Dermis microvascular lymphatic vessel endothelial cell (primary cell): ENCODE measurements at regions not wholly inside any gene's neighbourhood (a gene's known extent, or its start where the extent isn't known, plus 50 kb on each side); places are given as distances from the start of the nearest gene placed in this dataset.
"Not testable (repeated sequence)": the region's sequence is repeated elsewhere in the genome, so short reads cannot be mapped to it uniquely, and the experiment has no call there.

Experiments used
- DNase-seq, 2 donors: peaks; one replicate each; pipeline versions ENCODE4 v3.0.0 to v3.0.0-alpha.2; 2010; ENCODE audit warnings: low read depth in 2 of 2

DNA sequence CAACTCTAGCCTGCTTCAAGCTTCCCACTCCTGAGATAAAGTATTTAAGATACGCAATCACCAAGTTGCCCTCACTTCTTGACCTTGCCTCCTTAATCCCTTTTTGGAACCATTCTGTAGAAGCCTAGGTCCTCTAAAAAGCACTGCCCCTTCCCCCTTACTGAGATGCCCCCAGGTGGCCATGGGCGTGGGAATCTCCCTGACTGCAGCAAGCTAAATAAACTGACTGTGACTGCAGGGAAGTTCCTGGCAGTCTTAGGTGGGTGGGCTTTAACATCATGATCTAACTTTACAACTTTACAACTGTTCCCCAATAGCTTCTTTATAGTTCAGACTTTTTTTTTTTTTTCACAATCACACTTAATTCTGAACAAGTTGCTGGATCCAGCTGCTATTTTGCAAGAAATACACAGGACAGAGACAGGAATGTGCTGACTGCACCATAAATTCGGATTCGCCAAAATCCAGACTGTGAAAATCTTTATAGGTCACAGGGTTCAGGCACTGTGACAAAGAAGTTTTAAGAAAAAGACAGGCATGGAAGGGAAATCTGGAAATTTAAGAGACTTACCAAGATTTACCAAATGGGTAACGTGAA lies 344.2 kb upstream of the SULF2 start:
- no peak for DNase-seq

DNA sequence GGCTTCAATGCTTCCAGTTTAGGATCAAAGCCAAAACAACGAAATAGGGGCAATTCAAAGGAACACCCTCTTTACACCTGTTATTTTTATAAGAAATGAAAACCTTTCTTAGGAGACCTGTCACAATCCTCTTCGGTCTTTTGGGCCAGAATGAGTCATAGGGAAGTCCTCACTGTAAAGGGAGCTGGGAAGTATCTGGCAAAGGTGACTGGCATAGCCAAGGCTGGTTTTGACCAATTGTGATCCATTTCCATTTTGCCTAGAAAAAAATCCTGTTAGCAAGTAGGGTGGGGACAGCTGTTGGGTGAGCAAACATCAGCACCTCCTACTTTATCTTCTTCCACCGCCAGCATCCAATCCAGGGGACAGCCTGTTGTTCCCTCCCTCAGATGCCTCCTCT lies 343.2 kb upstream of the SULF2 start:
- DNase-seq = no peak

DNA sequence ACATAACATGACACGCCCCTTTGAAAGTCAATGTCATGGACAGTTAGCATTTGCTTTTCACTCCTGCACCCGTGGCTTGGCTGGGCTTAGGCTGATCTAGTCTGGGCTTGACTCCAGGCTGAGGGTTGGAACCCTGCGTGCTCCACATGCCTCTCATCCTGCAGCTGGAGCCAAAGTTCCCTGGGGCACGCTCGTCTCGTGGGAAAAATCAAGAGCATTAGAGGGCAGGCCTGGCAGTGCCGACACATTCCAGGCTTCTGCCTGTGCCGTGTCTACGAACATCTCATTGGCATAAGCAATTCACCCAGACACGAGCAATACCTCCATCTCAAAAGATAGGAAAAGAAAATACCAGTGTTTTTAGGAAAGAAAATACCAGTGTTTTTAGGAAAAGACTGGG lies 342.7 kb upstream of the SULF2 start:
- not testable (repeated sequence) for DNase-seq

DNA sequence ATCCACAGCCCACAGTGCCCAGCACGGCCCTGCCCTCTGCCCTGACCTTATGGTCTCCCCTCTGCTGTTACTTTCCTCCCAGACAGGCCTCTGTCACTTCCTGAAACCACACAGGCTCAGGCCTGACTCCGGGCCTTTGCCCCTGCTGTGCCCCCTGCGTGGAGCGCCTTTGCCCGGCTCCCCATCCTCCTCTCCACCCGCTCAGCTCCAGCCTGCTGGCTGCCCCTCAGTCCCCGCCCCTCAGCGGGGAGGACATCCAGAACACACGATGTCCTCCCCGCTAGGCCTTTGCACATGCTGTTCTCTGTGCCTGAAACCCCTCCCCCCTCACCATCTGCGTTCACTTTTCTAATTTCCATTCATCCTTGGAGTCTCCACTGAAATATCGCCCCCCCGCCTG lies 341.9 kb upstream of the SULF2 start:
- not testable (repeated sequence) for DNase-seq

DNA sequence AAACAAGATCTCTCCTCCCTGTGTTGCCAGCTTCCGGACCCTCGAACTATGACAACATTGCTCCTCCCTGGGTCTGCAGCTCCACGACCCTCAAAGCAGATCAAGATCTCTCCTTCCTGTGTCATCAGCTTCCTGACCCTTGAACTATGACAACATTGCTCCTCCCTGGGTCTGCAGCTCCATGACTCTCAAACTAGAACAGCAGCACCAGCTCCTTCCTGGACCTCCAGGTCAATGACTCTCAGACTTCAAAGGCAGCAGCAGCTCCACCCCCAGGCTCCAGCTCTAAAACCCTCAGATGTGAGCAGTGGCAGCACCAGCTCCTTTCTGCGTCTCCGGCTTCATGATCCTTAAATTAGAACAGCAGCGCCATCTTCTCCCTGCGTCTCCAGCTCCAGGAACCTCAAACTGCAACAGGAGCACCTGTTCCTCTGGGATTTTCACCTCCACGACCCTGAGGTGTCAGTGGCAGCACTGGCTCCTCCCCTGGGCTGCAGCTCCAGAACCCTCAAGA lies 341.0 kb upstream of the SULF2 start:
- no peak for DNase-seq

DNA sequence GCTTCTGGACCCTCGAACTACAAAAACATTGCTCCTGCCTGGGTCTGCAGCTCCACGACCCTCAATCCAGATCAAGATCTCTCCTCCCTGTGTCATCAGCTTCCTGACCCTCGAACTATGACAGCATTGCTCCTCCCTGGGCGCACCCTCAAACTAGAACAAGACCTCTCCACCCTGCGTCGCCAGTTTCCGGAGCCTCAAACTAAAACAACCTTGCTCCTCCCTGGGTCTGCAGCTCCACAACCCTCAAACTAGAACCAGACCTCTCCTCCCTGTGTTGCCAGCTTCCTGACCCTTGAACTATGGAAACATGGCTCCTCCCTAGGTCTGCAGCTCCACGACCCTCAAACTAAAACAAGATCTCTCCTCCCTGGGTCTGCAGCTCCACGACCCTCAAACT lies 339.7 kb upstream of the SULF2 start:
- DNase-seq = no peak

DNA sequence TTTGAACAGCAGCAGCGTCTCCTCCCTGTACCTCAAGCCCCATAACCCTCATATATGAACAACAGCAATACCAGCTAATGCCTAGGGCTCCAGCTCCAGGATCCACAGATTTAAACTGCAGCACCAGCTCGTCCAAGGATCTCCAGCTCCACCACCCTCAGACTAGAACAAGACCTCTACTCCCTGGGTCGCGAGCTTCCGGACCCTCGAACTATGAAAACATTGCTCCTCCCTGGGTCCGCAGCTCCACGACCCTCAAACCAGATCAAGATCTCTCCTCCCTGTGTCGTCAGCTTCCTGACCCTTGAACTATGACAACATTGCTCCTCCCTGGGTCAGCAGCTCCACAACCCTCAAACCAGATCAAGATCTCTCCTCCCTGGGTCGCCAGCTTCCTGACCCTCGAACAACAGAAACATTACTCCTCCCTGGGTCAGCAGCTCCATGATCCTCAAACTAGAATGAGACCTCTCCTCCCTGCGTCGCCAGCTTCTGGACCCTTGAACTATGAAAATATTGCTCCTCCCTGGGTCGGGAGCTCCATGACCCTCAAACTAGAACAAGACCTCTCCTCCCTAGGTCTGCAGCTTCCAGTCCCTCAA lies 339.0 kb upstream of the SULF2 start:
- DNase-seq = no peak

DNA sequence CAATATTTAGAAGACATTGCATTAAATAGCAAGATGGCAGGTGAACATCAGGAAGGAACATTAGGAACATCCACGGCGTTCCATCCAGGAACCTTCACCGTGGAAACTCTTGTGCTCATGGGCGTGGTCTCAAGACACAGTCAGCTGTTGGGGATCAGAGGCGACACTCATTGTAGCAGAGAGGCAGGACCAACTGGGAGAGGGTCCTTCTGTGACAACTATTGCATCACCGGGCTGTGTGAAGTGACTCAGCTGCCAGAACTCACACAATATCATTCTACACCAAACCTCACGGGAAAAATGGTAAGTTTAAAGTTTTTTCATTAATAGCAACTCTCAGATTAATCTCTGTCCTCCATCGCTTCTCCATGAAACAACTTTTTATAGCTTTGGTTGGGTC lies 334.8 kb upstream of the SULF2 start:
- DNase-seq = no peak

DNA sequence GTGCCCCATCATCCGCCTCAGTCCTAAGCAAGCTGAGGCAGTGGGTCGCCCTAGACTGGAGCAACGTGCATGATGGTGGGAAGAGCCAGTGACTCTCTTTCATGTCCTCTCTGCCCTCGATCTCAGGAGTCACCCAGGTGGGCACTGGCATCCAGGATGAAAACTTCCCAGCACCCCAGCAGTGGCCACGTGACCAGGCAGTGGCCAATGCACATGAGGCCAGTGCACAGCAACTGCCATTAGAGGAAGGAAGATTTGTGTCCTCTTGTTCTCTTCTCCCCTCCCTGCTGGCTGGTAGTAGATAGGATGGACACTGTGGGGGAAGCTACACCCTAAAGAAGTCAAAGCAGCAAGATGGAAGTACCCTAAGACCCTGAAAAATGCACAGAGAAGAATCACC lies 334.1 kb upstream of the SULF2 start:
- DNase-seq = not testable (repeated sequence)

DNA sequence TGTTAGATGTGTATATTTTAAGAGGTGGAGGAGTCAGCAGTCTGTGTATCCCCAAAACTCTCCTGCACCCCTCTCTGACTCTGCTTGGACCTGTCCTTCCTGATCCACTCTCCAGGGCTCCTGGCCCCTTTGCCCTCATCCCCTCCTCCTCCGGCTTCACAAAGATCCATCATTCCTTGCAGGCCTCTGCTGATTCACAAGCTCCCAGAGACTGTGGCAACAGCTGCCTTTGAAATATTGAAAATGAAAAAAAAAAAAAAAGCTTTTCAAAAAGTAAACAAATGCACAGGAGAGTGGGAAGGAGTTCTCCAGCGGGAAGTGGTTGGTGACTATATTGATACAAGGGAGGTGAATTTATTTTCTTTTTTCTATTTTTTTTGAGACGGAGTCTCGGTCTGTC lies 330.2 kb upstream of the SULF2 start:
- DNase-seq = no peak

DNA sequence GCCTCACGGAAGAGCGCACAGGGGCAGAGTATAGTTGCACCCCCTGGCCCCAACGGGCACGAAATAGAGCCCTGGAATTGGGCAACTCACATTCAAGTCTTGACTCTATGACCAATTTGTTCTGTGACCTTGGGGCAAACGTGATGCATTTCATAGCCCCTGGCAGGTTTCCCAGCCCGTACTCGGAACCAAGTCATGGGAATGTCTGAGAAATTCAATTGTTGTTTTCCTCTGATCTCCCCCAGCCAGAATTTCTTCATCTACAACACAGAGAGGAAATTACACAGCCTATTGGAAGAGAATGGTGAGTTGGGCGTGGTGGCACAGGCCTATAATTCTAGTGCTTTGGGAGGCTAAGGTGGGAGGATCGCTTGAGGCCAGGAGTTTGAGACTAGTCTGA lies 322.3 kb upstream of the SULF2 start:
- DNase-seq = peak; percentile 54 to 58

DNA sequence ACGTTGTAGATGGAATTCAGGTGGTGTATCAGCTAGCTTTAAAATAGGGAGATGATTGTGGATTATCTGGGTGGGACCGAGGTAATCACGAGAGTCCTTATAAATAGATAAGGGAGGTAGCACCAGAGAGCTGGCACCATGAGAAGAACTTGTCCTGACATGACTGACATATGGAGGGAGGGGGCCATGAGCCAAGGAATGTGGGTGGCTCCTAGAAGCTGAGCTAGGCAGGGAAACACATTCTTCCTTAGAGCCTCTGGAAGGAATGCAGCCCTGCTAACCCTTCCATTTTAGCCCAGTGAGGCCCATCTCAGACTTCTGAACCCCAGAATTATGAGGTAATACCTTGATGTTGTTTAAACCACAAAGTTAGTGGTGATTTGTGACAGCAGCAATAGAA lies 321.1 kb upstream of the SULF2 start:
- no peak for DNase-seq

DNA sequence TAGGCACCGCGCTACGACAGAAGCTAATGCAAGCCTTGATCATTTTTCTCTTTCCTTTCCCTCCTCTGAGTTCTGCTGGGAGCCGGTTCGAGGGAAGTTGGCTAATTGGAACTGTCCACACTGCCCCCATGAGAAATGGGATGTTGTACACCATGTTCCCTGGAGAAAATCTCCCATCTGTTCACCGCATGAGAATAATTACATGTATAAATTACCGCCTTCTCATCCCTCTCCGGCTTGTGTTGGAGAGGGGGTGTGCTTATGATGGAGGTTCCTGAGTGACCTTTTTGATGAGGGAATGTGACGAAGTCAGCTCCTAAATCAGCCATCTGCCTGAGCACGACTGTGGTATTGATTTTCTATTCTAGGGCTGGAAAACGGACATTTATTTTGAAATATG lies 320.2 kb upstream of the SULF2 start:
- DNase-seq = no peak

DNA sequence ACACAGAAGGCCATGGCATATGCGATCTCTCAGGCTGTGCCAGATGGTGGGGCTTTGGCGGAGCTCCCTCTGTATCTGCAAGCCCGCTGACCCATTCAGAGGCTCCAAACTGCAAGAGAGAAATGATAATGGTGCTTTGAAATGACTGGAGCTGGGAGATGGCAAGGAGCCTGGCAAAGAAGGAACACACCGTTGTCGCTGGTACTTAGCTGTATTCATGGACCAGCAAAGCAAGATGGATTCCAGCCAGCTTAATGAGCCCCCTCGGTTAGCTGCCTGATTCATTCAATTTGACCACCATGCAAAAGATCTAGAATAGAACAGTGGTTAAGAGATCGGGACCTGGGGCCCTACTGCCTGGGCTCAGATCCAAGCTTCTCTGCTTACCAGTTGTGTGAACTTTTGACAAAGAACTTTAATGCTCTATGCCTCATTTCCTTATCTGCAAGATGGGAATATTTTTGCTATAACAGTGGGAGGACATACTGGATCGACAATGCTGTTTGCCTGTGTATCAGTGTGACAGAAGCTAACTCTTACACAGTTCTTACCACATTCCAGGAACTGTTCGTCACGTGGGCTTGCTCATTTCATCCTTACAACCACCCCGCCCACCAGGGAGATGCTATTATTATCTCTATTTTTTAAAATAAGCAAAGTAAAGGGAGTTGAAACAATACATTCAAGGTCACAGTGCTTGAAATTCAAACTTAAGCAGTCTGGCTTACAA lies 317.8 kb upstream of the SULF2 start:
- peak in 1 of 2 donors; percentile 23 for DNase-seq

DNA sequence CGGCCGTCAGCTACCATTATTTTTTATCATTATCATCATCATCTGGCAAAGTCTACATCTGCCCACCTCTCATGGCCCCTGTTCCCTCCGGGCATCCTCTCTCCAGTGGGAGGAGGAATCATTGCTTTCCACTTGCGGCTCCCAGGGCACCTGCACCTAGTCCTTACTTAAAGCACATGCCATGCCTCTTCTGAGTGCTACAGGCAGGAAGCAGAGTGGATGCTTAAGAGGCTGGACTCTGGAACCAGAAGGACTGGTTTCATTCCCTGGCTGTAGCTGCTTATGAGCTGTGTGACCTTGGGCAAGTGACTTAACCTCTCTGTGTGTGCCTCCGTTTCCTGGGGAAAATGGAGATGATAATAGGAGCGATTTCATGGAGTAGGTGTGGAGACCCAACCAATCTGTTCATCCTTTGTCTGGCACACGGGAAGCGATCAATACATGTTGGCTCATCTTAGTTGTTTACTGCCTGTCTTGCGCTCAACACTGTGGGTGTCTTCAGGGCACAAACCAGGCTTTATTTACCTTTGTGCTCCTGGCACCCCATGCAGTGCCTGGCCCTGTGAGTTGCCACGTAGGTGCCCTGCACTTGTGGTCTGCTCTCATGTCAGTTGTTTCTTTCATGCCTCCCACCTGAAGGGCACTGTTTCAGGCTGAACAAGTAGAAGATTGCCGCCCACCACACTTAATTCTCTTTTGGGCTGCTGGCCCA lies 317.0 kb upstream of the SULF2 start:
- no peak for DNase-seq

DNA sequence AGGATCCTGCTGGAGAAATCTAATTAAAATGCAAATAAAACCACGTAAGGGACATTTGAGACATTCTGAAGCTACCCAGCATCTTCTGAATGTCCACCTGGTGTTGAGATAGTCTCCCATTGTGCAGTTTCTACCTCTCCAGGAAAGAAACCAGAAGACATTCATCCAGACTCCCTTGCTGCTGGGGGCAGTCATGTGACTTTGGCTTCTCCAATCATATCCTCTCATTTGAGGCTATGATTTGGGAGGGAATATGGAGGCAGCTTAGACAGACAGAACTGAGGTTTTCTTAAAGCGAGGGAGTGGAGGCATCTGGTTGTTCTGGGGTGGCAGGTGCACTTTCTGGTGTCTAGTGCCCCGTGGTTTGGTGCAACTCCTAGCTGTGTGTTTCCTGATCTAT lies 315.2 kb upstream of the SULF2 start:
- no peak for DNase-seq

DNA sequence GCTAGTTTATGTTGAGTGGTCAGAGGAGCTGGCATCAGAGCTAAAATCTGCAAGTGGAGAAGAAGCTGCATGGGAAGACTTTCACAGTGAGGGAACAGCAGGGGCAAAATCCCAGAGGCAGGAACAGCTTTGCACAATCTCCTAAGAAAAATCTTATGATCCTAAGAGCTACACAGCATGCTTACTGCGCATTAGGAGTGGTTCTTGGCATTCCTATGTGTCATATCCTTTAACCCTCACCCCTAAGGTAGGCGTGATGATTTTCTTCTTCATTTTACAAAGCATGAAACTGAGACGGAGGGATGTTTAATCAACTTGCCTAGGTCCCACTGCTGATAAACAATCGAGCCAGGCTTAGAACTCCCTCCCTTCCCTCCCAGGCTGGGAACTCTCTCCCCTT lies 313.6 kb upstream of the SULF2 start:
- no peak for DNase-seq

DNA sequence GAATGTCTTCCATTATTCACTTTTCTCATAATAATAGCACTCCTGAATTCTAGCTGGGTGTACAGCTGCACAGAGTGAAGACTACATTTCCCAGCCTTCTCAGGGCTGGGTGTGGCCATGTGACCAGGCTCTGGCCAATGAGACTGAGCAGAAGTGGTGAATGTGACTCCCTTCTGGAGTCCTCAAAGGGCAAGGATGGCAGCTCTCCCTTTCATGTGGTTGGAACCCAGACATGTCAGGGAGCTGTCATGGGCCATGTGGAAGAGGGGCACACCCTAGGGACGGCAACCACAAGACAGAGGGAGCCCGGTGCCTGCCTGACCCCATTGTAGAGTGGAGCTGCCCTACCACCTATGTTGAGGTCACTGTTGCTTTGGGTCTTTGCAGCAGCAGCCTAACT lies 312.8 kb upstream of the SULF2 start:
- DNase-seq = no peak

DNA sequence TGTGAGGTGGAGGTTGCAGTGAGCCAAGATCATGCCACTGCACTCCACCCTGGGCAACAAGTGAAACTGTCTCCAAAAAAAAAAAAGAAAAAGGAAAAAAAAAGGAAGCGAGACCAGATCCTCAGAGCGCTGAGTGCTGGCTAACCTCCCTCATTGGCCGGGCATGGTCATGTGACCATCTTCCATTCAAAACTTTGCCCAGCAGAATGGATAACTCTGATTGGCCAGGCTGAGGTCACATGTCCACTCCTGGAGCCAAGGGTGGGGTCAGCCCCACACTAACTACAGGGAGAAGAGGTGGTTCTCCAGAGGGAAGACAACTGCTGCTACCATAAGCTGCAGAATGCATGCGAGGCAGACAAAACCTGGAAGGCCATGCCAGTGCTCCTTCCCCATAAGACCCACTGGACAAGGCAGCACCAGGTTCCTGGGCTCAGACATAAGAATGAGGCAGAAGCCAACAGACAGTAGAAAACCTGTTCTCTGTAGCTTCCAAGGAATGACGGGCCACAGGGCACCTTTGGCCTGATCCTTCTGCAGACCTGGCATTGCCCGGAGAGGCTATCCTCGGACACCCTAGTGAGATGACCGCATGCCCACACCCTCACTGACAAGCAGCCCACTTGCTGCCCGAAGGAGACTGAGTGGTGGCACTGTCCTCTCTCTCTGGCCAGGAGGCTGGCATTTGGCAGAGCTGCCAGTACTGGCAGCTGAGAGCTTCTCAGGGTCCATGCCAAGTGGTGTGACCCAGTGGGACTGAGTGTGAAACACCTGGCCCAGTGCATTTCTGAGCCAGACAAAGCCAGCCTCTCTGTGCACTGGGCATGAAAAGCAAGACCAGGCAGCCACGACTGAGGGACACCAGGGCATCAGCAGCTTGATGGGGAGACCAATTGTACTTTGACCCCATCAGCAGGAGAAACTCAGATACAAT lies 311.9 kb upstream of the SULF2 start:
- no peak for DNase-seq

DNA sequence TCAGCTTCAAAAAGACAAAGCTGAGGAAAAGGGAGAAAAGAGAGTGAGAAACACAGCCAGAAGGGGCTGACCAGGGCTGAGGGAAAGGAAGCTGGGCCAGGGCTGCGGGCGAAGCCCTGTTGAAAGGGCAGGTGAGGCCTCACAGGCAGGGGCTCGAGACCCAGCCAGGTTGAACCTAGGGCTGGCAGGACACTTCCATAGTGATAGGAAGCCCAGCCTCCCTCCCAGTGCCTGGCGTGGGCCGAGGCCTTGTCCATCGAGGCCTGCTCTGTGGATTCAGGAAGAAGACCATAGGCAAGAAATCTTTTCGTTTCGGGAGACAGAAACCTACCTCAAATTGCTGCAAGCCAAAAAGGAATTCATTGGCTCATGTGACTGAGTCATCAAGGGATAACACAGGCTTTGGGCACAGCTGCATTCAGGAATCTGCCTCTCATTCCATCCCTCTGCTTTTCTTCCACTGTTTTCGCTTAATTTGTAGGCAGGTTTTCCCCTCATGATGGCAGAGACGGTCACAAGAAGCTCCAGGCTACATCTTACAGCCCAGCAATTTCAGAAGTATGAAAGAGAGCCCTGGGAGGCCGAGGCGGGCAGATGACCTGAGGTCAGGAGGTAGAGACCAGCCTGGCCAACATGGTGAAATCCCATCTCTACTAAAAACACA lies 311.1 kb upstream of the SULF2 start:
- DNase-seq = no peak

DNA sequence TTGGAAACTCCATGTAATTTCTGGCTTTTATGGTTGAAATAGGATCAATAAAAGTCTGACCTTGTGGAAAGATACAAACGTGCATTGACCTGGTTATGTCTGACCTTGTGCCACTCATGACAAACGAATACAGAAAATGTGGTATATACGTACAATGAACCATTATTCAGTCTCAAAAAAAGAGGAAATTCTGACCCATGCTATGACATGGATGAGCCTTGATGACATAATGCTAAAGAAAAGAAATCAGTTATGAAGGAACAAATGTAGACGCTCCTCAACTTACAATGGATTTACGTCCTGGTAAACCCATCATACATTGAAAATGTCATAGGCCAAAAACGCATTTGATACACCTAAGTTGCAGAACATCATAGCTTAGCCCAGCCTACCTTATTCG lies 309.7 kb upstream of the SULF2 start:
- DNase-seq = no peak
